ENCODE measurements at regions not wholly inside any gene's neighbourhood (a gene's known extent, or its start where the extent isn't known, plus 50 kb on each side); places are given as distances from the start of the nearest gene placed in this dataset.

- H2AFZ ChIP-seq (ENCODE audit: low read length, unreplicated experiment) = peak overlapping the region; percentile 33
- no peaks in the 10 kb centered on the region for H3K27me3 ChIP-seq (ENCODE audit: insufficient read depth, low read length)
- peaks cover 47% of the 10 kb centered on the region for H3K4me1 ChIP-seq (ENCODE audit: control insufficient read depth, insufficient read depth, low read length, unreplicated experiment)
- no peaks in the 10 kb centered on the region for H3K36me3 ChIP-seq (ENCODE audit: insufficient read depth, low read length)
- no peaks in the 10 kb centered on the region for H3K79me2 ChIP-seq (ENCODE audit: control insufficient read depth, insufficient read depth, low read length, unreplicated experiment)
- no peak overlapping the region; the same call in 1 of the 2 replicates for H3K4me3 ChIP-seq (ENCODE audit: low read depth, low read length)
- no peak overlapping the region for H3K27ac ChIP-seq (ENCODE audit: low read depth, low read length)
Observed at GRCh38 chr15:39358441-39359041, 222.3 kb upstream of the THBS1 start.

- Histone ChIP-seq H3K4me3 (ENCODE audit: low read depth, low read length) (no peak overlapping the region), H3K4me1 (ENCODE audit: control insufficient read depth, insufficient read depth, low read length, unreplicated experiment) (peaks cover 59% of the 10 kb centered on the region), H2AFZ (ENCODE audit: low read length, unreplicated experiment) (no peak overlapping the region), H3K79me2 (ENCODE audit: control insufficient read depth, insufficient read depth, low read length, unreplicated experiment) (no peaks in the 10 kb centered on the region), H3K36me3 (ENCODE audit: insufficient read depth, low read length) (no peaks in the 10 kb centered on the region), H3K27ac (ENCODE audit: low read depth, low read length) (no peak overlapping the region), H3K27me3 (ENCODE audit: insufficient read depth, low read length) (no peaks in the 10 kb centered on the region)
Observed at GRCh38 chr15:39359771-39360170, 221.1 kb upstream of the THBS1 start.

DNA sequence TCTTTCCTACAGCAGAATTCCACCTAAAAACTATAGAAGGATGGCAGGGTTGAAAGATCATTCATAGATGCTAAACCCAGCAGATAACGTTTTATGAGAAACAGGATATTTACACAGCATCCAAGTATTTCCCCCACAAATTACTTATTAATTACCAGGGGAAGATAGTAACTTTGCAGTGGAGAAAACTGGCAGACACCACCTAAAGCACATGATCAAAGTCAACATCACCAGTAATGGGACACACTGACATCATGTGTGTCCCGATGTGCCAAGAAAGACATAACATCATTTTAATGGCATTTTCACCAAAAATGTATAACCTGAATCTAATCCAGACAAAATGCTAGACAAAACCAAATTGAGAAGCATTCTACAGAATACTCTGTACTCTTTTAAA is 220.4 kb upstream of the THBS1 start:
- Histone ChIP-seq H3K4me3 (ENCODE audit: low read depth, low read length) (no peak overlapping the region), H3K79me2 (ENCODE audit: control insufficient read depth, insufficient read depth, low read length, unreplicated experiment) (no peaks in the 10 kb centered on the region), H2AFZ (ENCODE audit: low read length, unreplicated experiment) (no peak overlapping the region), H3K27ac (ENCODE audit: low read depth, low read length) (peak overlapping the region; percentile 21; the same call in 1 of the 2 replicates), H3K4me1 (ENCODE audit: control insufficient read depth, insufficient read depth, low read length, unreplicated experiment) (peaks cover 65% of the 10 kb centered on the region), H3K36me3 (ENCODE audit: insufficient read depth, low read length) (no peaks in the 10 kb centered on the region), H3K27me3 (ENCODE audit: insufficient read depth, low read length) (no peaks in the 10 kb centered on the region)

GRCh38 chr15:39361497-39361896 is 219.4 kb upstream of the THBS1 start:
- Histone ChIP-seq H3K4me3 (ENCODE audit: low read depth, low read length) (no peak overlapping the region), H3K27ac (ENCODE audit: low read depth, low read length) (no peak overlapping the region), H3K79me2 (ENCODE audit: control insufficient read depth, insufficient read depth, low read length, unreplicated experiment) (no peaks in the 10 kb centered on the region), H2AFZ (ENCODE audit: low read length, unreplicated experiment) (no peak overlapping the region), H3K27me3 (ENCODE audit: insufficient read depth, low read length) (no peaks in the 10 kb centered on the region), H3K4me1 (ENCODE audit: control insufficient read depth, insufficient read depth, low read length, unreplicated experiment) (peaks cover 65% of the 10 kb centered on the region), H3K36me3 (ENCODE audit: insufficient read depth, low read length) (no peaks in the 10 kb centered on the region)

GRCh38 chr15:39362821-39363561 is 217.9 kb upstream of the THBS1 start:
- Histone ChIP-seq H3K4me1 (ENCODE audit: control insufficient read depth, insufficient read depth, low read length, unreplicated experiment) (peaks cover 57% of the 10 kb centered on the region), H2AFZ (ENCODE audit: low read length, unreplicated experiment) (no peak overlapping the region)

GRCh38 chr15:39363761-39364586 is 216.9 kb upstream of the THBS1 start:
- H3K4me3 ChIP-seq (ENCODE audit: low read depth, low read length) = peak overlapping the region; percentile 19; the same call in 1 of the 2 replicates
- peak overlapping the region; percentile 91 for H3K27ac ChIP-seq (ENCODE audit: low read depth, low read length)
- H3K4me1 ChIP-seq (ENCODE audit: control insufficient read depth, insufficient read depth, low read length, unreplicated experiment) = peaks cover 48% of the 10 kb centered on the region
- H3K36me3 ChIP-seq (ENCODE audit: insufficient read depth, low read length) = no peaks in the 10 kb centered on the region
- H3K27me3 ChIP-seq (ENCODE audit: insufficient read depth, low read length) = no peaks in the 10 kb centered on the region
- H3K79me2 ChIP-seq (ENCODE audit: control insufficient read depth, insufficient read depth, low read length, unreplicated experiment) = no peaks in the 10 kb centered on the region
- no peak overlapping the region for H2AFZ ChIP-seq (ENCODE audit: low read length, unreplicated experiment)

More at GRCh38 chr15:39362821-39363561, 217.9 kb upstream of the THBS1 start:
- Histone ChIP-seq H3K27ac (ENCODE audit: low read depth, low read length) (peak overlapping the region; percentile 91), H3K27me3 (ENCODE audit: insufficient read depth, low read length) (no peaks in the 10 kb centered on the region), H3K36me3 (ENCODE audit: insufficient read depth, low read length) (no peaks in the 10 kb centered on the region), H3K4me3 (ENCODE audit: low read depth, low read length) (peak overlapping the region; percentile 19; the same call in 1 of the 2 replicates), H3K79me2 (ENCODE audit: control insufficient read depth, insufficient read depth, low read length, unreplicated experiment) (no peaks in the 10 kb centered on the region)

GRCh38 chr15:39364721-39365120 is 216.2 kb upstream of the THBS1 start:
- no peak overlapping the region for H2AFZ ChIP-seq (ENCODE audit: low read length, unreplicated experiment)
- peak overlapping the region; percentile 91 for H3K27ac ChIP-seq (ENCODE audit: low read depth, low read length)
- no peaks in the 10 kb centered on the region for H3K27me3 ChIP-seq (ENCODE audit: insufficient read depth, low read length)
- H3K4me1 ChIP-seq (ENCODE audit: control insufficient read depth, insufficient read depth, low read length, unreplicated experiment) = peaks cover 43% of the 10 kb centered on the region
- H3K79me2 ChIP-seq (ENCODE audit: control insufficient read depth, insufficient read depth, low read length, unreplicated experiment) = no peaks in the 10 kb centered on the region
- H3K36me3 ChIP-seq (ENCODE audit: insufficient read depth, low read length) = no peaks in the 10 kb centered on the region
- no peak overlapping the region for H3K4me3 ChIP-seq (ENCODE audit: low read depth, low read length)

GRCh38 chr15:39365161-39365560 is 215.7 kb upstream of the THBS1 start:
- Histone ChIP-seq H3K27ac (ENCODE audit: low read depth, low read length) (peak overlapping the region; percentile 91), H3K79me2 (ENCODE audit: control insufficient read depth, insufficient read depth, low read length, unreplicated experiment) (no peaks in the 10 kb centered on the region), H3K36me3 (ENCODE audit: insufficient read depth, low read length) (no peaks in the 10 kb centered on the region), H3K27me3 (ENCODE audit: insufficient read depth, low read length) (no peaks in the 10 kb centered on the region), H2AFZ (ENCODE audit: low read length, unreplicated experiment) (no peak overlapping the region), H3K4me1 (ENCODE audit: control insufficient read depth, insufficient read depth, low read length, unreplicated experiment) (peaks cover 43% of the 10 kb centered on the region), H3K4me3 (ENCODE audit: low read depth, low read length) (no peak overlapping the region)

DNA sequence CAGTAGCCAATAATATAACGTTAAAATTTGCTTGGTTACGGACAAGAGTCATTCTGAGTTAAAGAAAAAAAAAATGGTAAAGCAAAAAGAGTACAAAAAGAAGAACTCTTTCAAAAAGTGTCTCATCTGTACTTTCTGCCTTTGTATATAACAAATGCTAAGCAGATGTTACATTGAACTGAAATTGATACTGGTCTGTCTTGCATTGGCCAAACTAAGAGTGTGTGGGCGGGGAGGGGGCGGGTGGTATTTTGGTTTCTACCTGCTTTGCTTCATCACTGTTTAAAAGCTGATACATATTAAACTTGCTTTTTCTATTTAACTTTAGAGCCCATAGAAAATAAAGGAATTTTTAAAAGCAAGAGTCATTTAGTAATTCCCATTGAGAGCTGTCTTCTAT is 215.0 kb upstream of the THBS1 start:
- Histone ChIP-seq H3K27me3 (ENCODE audit: insufficient read depth, low read length) (no peaks in the 10 kb centered on the region), H3K36me3 (ENCODE audit: insufficient read depth, low read length) (no peaks in the 10 kb centered on the region), H3K79me2 (ENCODE audit: control insufficient read depth, insufficient read depth, low read length, unreplicated experiment) (no peaks in the 10 kb centered on the region), H2AFZ (ENCODE audit: low read length, unreplicated experiment) (no peak overlapping the region), H3K27ac (ENCODE audit: low read depth, low read length) (no peak overlapping the region), H3K4me3 (ENCODE audit: low read depth, low read length) (no peak overlapping the region), H3K4me1 (ENCODE audit: control insufficient read depth, insufficient read depth, low read length, unreplicated experiment) (peaks cover 37% of the 10 kb centered on the region)

GRCh38 chr15:39367596-39367995 is 213.3 kb upstream of the THBS1 start:
- H3K4me1 ChIP-seq (ENCODE audit: control insufficient read depth, insufficient read depth, low read length, unreplicated experiment) = peaks cover 28% of the 10 kb centered on the region
- no peak overlapping the region for H3K27ac ChIP-seq (ENCODE audit: low read depth, low read length)
- H3K4me3 ChIP-seq (ENCODE audit: low read depth, low read length) = no peak overlapping the region
- H3K36me3 ChIP-seq (ENCODE audit: insufficient read depth, low read length) = no peaks in the 10 kb centered on the region
- H3K79me2 ChIP-seq (ENCODE audit: control insufficient read depth, insufficient read depth, low read length, unreplicated experiment) = no peaks in the 10 kb centered on the region
- H3K27me3 ChIP-seq (ENCODE audit: insufficient read depth, low read length) = no peaks in the 10 kb centered on the region
- no peak overlapping the region for H2AFZ ChIP-seq (ENCODE audit: low read length, unreplicated experiment)

Data from ACC112 (cell line).